T-helper 17 cell (primary cell): ENCODE measurements at regions not wholly inside any gene's neighbourhood (a gene's known extent, or its start where the extent isn't known, plus 50 kb on each side); places are given as distances from the start of the nearest gene placed in this dataset.

ENCODE experiments used
- ATAC-seq: fragments of 150-1000 bp; cut with Tn5 transposase; 2 replicates; pipeline ENCODE4 v1.10.0; 2021; ENCODE audit warnings: mild to moderate bottlenecking, moderate library complexity
- DNase-seq, 3 donors: peaks; one replicate each; pipeline versions ENCODE4 v3.0.0 to v3.0.0-alpha.2; 2020 to 2021
- H3K9me3 ChIP-seq: one replicate; pipeline ENCODE4 v1.7.0; 2013; ENCODE audit warnings: low read length, mild to moderate bottlenecking; ENCODE audit not compliant: control insufficient read depth, poor library complexity, severe bottlenecking
- H3K27ac Mint-ChIP-seq: one replicate; pipeline ENCODE4 v1.8.0; 2022; ENCODE audit warnings: mild to moderate bottlenecking, moderate library complexity, mixed read lengths
- H3K27me3 Mint-ChIP-seq: one replicate; pipeline ENCODE4 v1.8.0; 2022; ENCODE audit warnings: mixed read lengths
- H3K36me3 Mint-ChIP-seq: one replicate; pipeline ENCODE4 v1.8.0; 2022; ENCODE audit warnings: low read depth, mixed read lengths
- H3K4me1 Mint-ChIP-seq: one replicate; pipeline ENCODE4 v1.8.0; 2022; ENCODE audit warnings: mild to moderate bottlenecking, mixed read lengths
- H3K4me3 Mint-ChIP-seq: one replicate; pipeline ENCODE4 v1.8.0; 2022; ENCODE audit warnings: mild to moderate bottlenecking, moderate library complexity, mixed read lengths

GRCh38 chr13:68050761-68051160 is 820.6 kb upstream of the PCDH9 start:
- no peak for DNase-seq
- Mint-ChIP-seq H3K27me3 (no peaks in the 10 kb centered on the region), H3K4me3 (no peak overlapping the region), H3K36me3 (no peaks in the 10 kb centered on the region), H3K27ac (no peak overlapping the region), H3K4me1 (no peaks in the 10 kb centered on the region)
- no peak for ATAC-seq
- no peaks in the 10 kb centered on the region for H3K9me3 ChIP-seq

- Mint-ChIP-seq H3K27me3 (no peaks in the 10 kb centered on the region), H3K36me3 (no peaks in the 10 kb centered on the region), H3K27ac (no peak overlapping the region), H3K4me1 (no peaks in the 10 kb centered on the region), H3K4me3 (no peak overlapping the region)
- H3K9me3 ChIP-seq: no peaks in the 10 kb centered on the region
- ATAC-seq (no peak), DNase-seq (no peak)
Observed at GRCh38 chr13:68048802-68049359, 818.7 kb upstream of the PCDH9 start.

GRCh38 chr13:68047889-68048288 is 817.8 kb upstream of the PCDH9 start:
- Mint-ChIP-seq H3K27me3 (no peaks in the 10 kb centered on the region), H3K4me1 (no peaks in the 10 kb centered on the region), H3K36me3 (no peaks in the 10 kb centered on the region), H3K4me3 (no peak overlapping the region), H3K27ac (no peak overlapping the region)
- ATAC-seq (no peak), DNase-seq (no peak)
- no peaks in the 10 kb centered on the region for H3K9me3 ChIP-seq

GRCh38 chr13:68046903-68047302 is 816.8 kb upstream of the PCDH9 start:
- Mint-ChIP-seq H3K4me3 (no peak overlapping the region), H3K36me3 (no peaks in the 10 kb centered on the region), H3K27ac (no peak overlapping the region), H3K4me1 (no peaks in the 10 kb centered on the region), H3K27me3 (no peaks in the 10 kb centered on the region)
- DNase-seq (no peak), ATAC-seq (no peak)
- no peaks in the 10 kb centered on the region for H3K9me3 ChIP-seq

GRCh38 chr13:68030152-68030809 is 800.1 kb upstream of the PCDH9 start:
- no peak for ATAC-seq

GRCh38 chr13:68028701-68029100 is 798.6 kb upstream of the PCDH9 start:
- H3K4me3 Mint-ChIP-seq: no peak overlapping the region
- H3K9me3 ChIP-seq: no peaks in the 10 kb centered on the region
- ATAC-seq (no peak), DNase-seq (no peak)
- H3K36me3 Mint-ChIP-seq: no peaks in the 10 kb centered on the region
- no peak overlapping the region for H3K27ac Mint-ChIP-seq
- no peaks in the 10 kb centered on the region for H3K4me1 Mint-ChIP-seq
- H3K27me3 Mint-ChIP-seq: no peaks in the 10 kb centered on the region

More at GRCh38 chr13:68030152-68030809, 800.1 kb upstream of the PCDH9 start:
- Mint-ChIP-seq H3K4me1 (no peaks in the 10 kb centered on the region), H3K27me3 (no peaks in the 10 kb centered on the region), H3K27ac (no peak overlapping the region), H3K36me3 (no peaks in the 10 kb centered on the region), H3K4me3 (no peak overlapping the region)
- DNase-seq: no peak
- no peaks in the 10 kb centered on the region for H3K9me3 ChIP-seq

GRCh38 chr13:68027306-68027705 is 797.2 kb upstream of the PCDH9 start:
- no peaks in the 10 kb centered on the region for H3K9me3 ChIP-seq
- Mint-ChIP-seq H3K4me3 (no peak overlapping the region), H3K27ac (no peak overlapping the region), H3K27me3 (no peaks in the 10 kb centered on the region), H3K4me1 (no peaks in the 10 kb centered on the region), H3K36me3 (no peaks in the 10 kb centered on the region)
- ATAC-seq: no peak
- no peak for DNase-seq

GRCh38 chr13:68026077-68026476 is 795.9 kb upstream of the PCDH9 start:
- Mint-ChIP-seq H3K4me1 (no peaks in the 10 kb centered on the region), H3K27me3 (no peaks in the 10 kb centered on the region), H3K27ac (no peak overlapping the region), H3K4me3 (no peak overlapping the region), H3K36me3 (no peaks in the 10 kb centered on the region)
- H3K9me3 ChIP-seq: no peaks in the 10 kb centered on the region
- ATAC-seq: no peak
- no peak for DNase-seq

- H3K9me3 ChIP-seq: no peaks in the 10 kb centered on the region
- DNase-seq: no peak
- no peaks in the 10 kb centered on the region for H3K27me3 Mint-ChIP-seq
- H3K4me1 Mint-ChIP-seq: no peaks in the 10 kb centered on the region
- H3K27ac Mint-ChIP-seq: no peak overlapping the region
- no peak overlapping the region for H3K4me3 Mint-ChIP-seq
- H3K36me3 Mint-ChIP-seq: no peaks in the 10 kb centered on the region
- no peak for ATAC-seq
Observed at GRCh38 chr13:68025604-68026003, 795.5 kb upstream of the PCDH9 start.

- H3K4me3 Mint-ChIP-seq: no peak overlapping the region
- DNase-seq (no peak), ATAC-seq (no peak)
- no peaks in the 10 kb centered on the region for H3K4me1 Mint-ChIP-seq
- no peaks in the 10 kb centered on the region for H3K27me3 Mint-ChIP-seq
- no peaks in the 10 kb centered on the region for H3K36me3 Mint-ChIP-seq
- H3K9me3 ChIP-seq: no peaks in the 10 kb centered on the region
- H3K27ac Mint-ChIP-seq: no peak overlapping the region
Observed at GRCh38 chr13:68023838-68024581, 793.9 kb upstream of the PCDH9 start.

GRCh38 chr13:68019901-68020300 is 789.8 kb upstream of the PCDH9 start:
- ATAC-seq: no peak
- Mint-ChIP-seq H3K4me1 (no peaks in the 10 kb centered on the region), H3K27me3 (no peaks in the 10 kb centered on the region), H3K4me3 (no peak overlapping the region), H3K36me3 (no peaks in the 10 kb centered on the region), H3K27ac (no peak overlapping the region)
- DNase-seq: no peak
- H3K9me3 ChIP-seq: no peaks in the 10 kb centered on the region

- Mint-ChIP-seq H3K4me1 (no peaks in the 10 kb centered on the region), H3K36me3 (no peaks in the 10 kb centered on the region), H3K27me3 (no peaks in the 10 kb centered on the region), H3K27ac (no peak overlapping the region), H3K4me3 (no peak overlapping the region)
- H3K9me3 ChIP-seq: peaks cover 3% of the 10 kb centered on the region
- no peak for DNase-seq
- ATAC-seq: no peak
Observed at GRCh38 chr13:68009546-68009945, 779.4 kb upstream of the PCDH9 start.

- no peak for DNase-seq
- no peak overlapping the region for H3K27ac Mint-ChIP-seq
- H3K4me3 Mint-ChIP-seq: no peak overlapping the region
- no peak for ATAC-seq
- no peaks in the 10 kb centered on the region for H3K27me3 Mint-ChIP-seq
- H3K36me3 Mint-ChIP-seq: no peaks in the 10 kb centered on the region
- H3K4me1 Mint-ChIP-seq: no peaks in the 10 kb centered on the region
- H3K9me3 ChIP-seq: peaks cover 3% of the 10 kb centered on the region
Observed at GRCh38 chr13:68007576-68007975, 777.4 kb upstream of the PCDH9 start.

GRCh38 chr13:67996101-67996500 is 766.0 kb upstream of the PCDH9 start:
- Mint-ChIP-seq H3K36me3 (no peaks in the 10 kb centered on the region), H3K4me1 (no peaks in the 10 kb centered on the region), H3K4me3 (no peak overlapping the region), H3K27me3 (no peaks in the 10 kb centered on the region), H3K27ac (no peak overlapping the region)
- ATAC-seq (no peak), DNase-seq (no peak)
- no peaks in the 10 kb centered on the region for H3K9me3 ChIP-seq
